Omental fat pad (tissue), 3 donors: ENCODE measurements at regions not wholly inside any gene's neighbourhood (a gene's known extent, or its start where the extent isn't known, plus 50 kb on each side); places are given as distances from the start of the nearest gene placed in this dataset.

Experiments used
- ATAC-seq: fragments of 150-250 bp; one replicate; pipeline ENCODE4 v1.9.1; 2016; ENCODE audit warnings: mild to moderate bottlenecking, moderate library complexity; ENCODE audit not compliant: low FRiP score
- DNase-seq: peaks from one replicate; pipeline ENCODE4 v3.0.0-alpha.2; 2019; ENCODE audit warnings: low spot score
- TF ChIP-seq, protein P1 (sequence below), 3 donors: fragments of 450-650 bp; IDR thresholded peaks; one replicate each; pipeline ENCODE4 v1.5.1; 2016 to 2017; ENCODE audit warnings: antibody characterized with exemption in 3 of 3, mild to moderate bottlenecking in 3 of 3, moderate library complexity in 2 of 3

DNA sequence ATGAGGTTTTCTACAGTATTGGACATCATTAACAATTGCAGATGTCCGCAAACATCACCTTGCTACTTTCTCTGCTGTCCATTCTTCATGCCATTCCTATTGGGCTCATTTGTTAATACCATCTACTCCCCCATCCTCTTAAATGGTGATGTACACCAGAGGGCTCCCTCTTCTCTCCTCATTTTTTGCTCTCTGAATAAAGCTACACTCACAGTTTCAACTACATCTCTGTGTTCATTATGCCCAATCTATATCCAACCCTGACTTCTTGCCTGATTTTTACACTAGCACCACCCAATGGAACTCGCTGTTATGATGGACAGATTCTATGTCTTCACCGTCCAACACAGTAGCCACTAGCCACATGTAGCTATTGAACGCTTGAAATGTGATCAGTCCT lies 288.1 kb upstream of the ID4 start:
- ATAC-seq (no peak), DNase-seq (no peak)
- TF ChIP-seq, protein P1, sequence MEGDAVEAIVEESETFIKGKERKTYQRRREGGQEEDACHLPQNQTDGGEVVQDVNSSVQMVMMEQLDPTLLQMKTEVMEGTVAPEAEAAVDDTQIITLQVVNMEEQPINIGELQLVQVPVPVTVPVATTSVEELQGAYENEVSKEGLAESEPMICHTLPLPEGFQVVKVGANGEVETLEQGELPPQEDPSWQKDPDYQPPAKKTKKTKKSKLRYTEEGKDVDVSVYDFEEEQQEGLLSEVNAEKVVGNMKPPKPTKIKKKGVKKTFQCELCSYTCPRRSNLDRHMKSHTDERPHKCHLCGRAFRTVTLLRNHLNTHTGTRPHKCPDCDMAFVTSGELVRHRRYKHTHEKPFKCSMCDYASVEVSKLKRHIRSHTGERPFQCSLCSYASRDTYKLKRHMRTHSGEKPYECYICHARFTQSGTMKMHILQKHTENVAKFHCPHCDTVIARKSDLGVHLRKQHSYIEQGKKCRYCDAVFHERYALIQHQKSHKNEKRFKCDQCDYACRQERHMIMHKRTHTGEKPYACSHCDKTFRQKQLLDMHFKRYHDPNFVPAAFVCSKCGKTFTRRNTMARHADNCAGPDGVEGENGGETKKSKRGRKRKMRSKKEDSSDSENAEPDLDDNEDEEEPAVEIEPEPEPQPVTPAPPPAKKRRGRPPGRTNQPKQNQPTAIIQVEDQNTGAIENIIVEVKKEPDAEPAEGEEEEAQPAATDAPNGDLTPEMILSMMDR (IDR thresholded peaks at IDR 0.05), result no peak

DNA sequence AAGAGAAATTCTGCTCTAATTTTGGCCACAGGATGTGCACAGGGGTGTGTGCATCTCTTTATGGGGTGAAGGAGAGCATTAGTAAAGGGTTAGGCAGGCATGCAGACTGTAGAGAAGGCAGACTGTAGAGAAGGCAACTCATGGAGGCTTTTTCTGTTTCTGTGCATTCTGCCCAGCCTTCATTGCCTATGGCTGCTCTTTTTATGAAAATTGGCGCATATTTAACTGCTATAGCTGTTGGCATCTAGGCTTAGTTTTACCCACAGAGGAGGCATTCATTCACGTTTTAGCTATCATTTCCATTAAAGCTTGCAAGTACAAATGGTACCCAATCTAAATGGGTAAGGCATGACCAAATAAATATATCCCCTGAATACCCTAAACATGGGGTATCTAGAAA lies 286.8 kb upstream of the ID4 start:
- ATAC-seq (no peak), DNase-seq (no peak)
- TF ChIP-seq, protein P1 (IDR thresholded peaks at IDR 0.05), result no peak

DNA sequence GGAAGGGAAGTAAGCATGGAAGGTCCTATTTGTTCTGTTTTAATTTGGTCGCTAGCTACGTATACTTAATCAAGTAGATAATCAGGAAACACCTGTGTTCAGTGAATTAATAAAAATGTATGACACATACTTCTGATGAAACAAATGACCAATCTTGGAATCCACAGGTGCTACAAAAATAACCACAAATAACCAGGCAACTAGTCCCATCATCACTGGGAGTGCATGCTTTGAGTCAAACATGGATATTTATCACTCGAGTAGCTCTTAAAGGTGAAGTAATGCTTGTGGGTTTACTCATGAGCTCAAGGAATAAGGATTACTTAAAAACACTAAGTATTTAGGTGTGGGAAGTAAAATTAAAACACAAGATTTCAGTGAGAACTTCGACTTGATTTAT lies 285.6 kb upstream of the ID4 start:
- TF ChIP-seq, protein P1 (IDR thresholded peaks at IDR 0.05), result no peak

DNA sequence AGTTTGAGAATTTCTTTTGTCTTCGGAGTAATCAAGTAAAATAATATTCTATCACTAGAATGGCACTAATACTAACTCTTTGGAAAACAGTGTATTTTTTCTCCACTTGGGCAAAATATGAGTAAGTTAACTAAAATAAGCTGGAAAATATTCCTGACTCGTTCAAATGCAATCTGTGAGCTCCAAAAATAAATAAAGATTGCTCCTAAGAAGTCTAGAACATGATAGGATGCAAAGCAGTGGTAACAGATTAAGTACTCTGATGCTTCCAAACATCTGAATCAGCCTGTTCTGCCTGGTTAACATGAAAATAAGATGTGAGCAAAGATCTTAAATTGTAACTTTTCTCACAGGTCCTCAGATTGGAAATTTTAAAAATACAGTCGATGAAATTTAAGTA lies 285.1 kb upstream of the ID4 start:
- no peak for ATAC-seq
- TF ChIP-seq, protein P1 (IDR thresholded peaks at IDR 0.05), result no peak
- no peak for DNase-seq

More for the DNA sequence above, 285.6 kb upstream of the ID4 start:
- ATAC-seq, result no peak
- DNase-seq, result no peak

DNA sequence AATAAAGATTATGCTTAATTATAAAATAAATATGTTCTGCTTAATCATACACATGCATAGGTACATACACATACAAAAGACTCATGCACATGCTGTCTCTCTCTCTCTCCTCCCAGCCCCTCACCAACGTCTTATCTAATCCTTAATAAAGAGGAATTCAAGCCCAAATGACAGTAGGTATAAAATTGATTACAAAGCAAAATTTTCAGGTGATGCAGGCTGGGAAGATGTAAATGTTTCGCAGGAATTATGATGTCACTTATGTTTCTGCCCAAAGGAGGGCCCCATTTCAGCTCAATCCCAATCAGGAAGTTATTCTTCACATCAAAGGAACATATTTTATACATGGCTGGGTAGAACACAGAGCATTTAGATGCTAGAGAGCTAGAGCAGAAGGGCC lies 284.6 kb upstream of the ID4 start:
- ATAC-seq, result no peak

DNA sequence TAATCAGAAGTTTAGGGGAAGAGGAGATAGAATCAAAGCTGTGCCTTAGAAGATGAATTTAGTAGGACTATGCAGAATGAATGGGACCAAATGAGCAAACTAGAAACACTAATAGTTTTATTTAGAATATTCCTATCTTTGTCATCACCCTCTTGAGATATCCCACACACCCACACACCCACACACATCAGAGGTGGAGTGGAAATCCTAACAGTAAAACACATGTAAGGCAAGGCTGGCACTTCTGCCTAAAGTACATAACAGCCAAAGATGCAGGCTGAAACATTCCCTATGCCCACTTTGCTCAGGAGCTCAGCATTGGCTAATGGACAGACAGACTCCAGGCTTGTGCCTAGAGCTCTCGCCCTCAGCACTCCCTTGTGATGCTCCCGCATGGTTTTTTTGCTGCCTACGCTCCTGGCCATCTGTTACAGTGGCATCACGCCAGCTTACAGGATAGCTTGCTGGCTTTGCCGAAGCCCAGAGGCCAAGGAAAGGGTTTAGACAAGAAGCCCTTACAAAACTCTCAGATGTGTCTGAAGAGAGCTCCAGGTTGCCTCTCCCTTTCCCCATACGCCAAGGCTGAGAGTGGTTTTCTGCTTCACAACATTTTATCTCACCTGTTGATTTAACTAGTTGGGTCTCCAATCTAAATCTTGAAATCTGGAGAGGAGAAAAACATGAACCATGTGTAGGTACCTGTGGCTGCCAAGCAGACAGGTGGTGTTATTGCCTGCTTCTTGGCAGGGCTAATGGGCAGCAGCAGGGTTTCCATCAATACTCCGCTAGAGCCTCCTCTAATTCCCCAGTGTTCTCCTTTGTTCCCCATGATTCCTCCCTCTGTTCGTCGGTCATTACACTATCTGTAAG lies 282.6 kb upstream of the ID4 start:
- TF ChIP-seq, protein P1 (IDR thresholded peaks at IDR 0.05), result no peak
- no peak for DNase-seq
- ATAC-seq, result no peak

More for the DNA sequence above, 284.6 kb upstream of the ID4 start:
- TF ChIP-seq, protein P1 (IDR thresholded peaks at IDR 0.05), result no peak
- no peak for DNase-seq

DNA sequence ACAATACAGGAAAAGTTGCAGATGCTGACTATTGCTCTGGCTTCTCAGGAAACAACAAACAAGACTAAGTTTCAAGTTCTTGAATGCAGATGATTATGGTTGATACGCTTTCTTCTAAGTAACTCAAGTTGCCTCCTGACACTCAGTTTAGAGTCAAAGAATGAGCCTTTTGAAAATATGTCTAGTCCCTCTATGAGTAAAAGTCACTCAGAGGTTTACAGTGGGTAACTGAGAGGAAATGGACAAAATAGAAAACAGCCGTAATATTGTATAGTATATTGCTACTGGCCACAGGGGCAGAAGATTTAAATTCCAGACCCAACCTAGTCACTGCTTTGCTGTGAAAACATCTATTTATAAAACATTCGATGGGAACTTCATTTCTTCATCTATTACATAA lies 280.0 kb upstream of the ID4 start:
- TF ChIP-seq, protein P1 (IDR thresholded peaks at IDR 0.05), result no peak
- DNase-seq (no peak), ATAC-seq (no peak)
